T1000 (cell line): ENCODE measurements at regions not wholly inside any gene's neighbourhood (a gene's known extent, or its start where the extent isn't known, plus 50 kb on each side); places are given as distances from the start of the nearest gene placed in this dataset.
A peak's percentile ranks its signal among the peaks of the same experiment; 100 is the strongest.

Experiments
- DNase-seq: peaks from one replicate; lab custom pipeline; 2025; ENCODE audit warnings: mixed read lengths; lab: John Stamatoyannopoulos, UW

DNA sequence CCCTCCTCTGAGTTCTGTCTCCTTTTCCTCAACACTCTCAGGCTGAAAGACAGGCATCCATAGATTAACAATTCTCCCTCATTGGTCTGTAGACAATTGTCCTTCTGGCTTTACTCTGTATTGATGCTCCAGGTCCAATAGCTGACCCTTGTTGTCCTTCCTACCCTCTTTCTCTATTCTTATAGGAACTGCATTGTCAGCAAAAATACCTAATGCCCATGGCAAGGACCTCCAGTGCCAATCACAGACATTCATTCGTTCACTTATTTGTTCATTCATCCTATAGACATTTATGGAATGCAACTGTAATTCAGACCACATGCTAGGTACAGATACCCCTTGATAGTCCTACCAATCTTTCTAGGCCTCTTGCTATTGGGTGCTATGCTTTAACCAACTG is 69.8 kb upstream of the DTNA start:
- DNase-seq, result no peak

DNA sequence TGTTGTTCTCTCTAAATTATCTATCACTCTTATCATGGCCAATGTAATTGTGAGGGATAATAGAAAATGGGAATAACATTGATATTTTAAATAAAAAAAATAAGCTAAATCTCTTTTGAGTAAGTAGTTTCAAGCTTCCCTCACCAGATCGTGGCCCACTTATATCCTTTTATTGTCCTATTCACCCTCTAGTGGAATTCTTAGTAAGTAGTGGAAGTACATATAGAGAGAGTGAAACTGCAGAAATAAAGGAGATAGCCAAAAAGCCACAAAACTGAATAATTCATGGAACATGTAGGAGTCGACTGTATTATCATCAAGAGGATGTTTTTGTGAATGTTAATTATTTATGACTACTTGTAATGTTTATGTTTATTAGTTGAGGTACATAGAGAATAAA is 66.1 kb upstream of the DTNA start:
- DNase-seq, result no peak

DNA sequence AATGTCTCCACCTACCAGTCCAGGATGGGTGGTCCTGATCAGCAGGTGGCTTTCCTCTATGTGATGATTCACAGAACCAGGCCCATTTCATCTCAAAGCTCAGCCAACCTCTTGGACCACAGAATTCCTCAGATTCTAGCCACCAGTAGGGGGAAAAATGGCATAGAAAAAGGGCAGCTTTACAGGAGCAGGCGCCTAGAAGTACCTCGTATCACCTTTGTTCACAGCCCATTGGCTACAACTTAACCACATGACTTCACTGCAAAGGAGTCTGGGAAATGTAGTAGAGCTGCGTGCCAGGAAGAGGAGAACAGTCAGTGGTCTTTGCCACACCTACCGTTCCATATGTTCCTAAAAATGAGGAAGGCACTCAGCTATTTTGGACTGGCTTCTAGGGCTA is 62.8 kb upstream of the DTNA start:
- no peak for DNase-seq

DNA sequence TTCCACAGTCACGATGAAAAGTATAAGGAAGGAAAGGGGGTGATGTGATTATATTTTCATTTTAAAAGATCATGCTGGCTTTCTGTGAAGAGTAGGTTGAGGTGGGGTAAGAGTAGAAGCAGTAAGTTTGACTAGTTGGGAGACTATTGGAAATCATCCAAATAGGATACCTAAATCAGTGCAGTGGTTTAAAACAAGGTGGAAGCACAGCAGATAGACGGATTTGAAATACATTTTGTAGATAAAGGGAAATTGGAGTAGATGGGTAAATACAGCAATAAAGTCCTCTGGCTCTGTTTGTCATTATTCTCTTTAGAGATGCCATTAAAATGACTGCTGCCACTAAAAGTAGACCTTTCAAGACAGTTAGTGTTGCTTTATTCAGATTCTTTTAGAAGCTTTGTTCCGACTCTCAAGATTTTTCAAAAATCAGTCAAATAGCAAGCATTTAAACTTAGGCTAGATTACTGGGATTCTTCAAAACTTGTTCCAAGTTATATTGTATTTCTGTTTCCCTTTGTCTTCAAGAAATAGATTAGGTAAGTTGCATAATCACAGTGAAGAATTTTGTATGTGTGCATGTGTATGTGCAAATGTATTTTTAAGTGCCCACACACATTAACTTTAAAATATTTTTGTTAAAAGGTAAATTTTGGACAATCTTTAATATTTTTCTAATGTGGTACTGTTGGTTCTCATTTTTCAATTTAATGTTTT is 61.7 kb upstream of the DTNA start:
- no peak for DNase-seq

DNA sequence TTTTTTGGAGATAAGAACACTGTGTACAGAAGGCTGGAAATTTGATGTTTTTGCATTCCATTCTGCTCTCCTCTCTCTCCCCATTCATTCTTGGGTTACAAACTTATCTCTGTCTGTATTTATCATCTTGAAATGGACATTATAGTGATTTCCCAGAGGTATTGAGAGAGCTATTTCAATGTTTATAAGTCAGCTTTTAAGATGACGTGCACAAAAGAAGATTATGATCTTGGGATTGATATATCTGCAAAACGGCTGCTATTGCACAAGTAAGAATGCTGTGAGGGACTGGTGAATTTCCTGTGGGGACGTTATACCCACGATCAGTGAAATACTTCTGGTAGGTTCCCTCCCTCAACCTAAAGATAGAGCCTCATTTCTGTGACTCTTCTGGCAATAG is 61.0 kb upstream of the DTNA start:
- DNase-seq, result no peak

DNA sequence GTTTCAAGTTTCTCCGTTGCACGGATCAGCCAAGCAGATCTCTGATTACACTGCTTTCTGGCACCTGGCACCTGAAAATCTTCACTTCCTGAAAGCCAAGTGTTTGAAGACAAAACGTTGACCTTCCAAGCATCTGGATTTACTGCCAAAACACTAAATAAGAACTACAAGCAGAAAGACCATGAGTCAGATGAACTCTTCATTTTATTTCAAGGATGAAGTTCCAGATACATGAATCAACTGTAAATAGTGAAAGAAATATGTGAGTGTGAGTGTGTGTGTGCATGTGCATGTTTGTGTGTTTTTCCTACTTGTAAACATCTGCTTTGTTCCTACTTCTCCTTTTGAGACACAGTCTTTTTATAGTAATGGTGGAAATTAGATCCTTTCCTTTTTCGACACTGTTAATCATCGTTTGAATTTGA is 60.0 kb upstream of the DTNA start:
- DNase-seq, result no peak

DNA sequence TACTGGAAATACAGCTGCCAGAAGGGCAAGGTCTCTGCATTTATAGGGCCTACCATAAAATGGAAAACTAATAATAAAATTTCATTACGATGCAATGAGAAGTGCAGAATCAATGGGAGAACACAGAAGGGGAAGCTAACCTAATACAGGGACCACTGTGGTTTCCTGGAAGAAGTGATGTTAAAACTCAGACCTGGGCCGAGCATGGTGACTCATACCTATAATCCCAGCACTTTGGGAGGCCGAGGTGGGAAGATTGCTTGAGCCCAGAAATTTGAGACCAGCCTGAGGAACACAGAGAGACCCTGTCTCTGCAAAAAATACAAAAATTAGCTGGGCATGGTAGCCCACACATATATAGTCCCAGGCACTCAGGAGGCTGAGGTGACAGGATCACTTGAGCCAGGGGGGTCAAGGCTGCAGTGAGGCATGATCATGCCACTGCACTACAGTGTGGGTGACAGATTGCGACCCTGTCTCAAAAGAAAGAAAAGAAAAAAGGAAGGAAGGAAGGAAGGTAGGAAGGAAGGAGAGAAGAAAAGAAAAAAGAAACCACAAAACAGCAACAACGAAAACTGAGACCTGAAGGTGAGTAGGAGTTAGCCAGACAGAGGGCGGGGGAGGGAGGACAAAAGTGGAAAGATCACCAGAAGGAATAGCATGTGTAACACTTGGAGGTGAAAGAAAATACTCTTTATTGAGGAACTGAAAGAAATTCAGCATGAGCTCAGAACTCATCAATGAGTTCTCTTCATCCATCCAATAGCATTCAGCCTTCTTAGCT is 58.3 kb upstream of the DTNA start:
- DNase-seq, result no peak

DNA sequence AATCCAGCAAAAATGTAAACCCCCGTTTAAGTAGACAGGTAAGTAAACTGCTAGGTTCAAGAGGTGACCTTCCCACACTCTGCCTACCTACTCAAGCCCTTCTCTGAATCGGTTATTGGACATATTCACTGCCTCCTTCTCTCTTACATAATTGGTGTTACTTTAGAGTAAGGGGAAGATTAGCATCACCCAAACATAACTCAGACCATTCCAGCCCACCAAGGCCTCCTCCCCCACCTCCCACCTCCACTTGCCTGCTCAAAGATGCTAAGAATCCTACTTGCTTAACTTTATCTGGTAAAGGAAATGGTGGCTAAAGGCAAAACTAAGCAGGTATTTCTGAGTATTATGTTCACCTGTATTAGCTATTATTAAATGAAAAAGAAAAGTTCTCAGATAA is 55.0 kb upstream of the DTNA start:
- no peak for DNase-seq

DNA sequence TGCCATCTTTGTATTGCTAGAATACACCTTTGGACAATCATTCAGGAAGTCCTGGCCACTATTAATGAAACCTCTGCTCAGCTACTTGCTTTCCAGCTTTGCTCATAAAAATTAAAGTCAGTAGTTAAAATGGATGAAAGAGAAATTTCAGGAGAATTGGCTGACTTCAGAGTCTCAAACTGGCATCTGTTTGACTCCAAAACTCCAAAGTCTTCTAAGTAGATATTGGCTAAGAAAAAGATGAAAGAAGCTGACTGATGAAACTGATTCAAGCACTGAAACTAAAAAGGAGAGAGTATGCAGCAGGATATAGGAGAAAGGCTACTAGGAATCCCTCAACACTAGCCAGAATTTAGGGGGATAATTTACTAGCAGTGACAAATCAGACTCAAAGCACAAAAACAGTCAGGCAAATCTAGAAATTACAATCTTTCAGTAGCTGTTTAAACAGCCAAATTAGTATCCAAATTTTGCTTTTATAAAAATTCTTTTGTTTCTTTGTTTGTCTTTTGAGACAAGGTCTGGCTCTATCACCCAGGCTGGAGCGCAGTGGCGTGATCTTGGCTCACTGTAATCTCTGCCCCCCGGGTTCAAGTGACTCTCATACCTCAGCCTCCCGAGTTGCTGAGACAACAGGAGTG is 52.1 kb upstream of the DTNA start:
- DNase-seq, result no peak

DNA sequence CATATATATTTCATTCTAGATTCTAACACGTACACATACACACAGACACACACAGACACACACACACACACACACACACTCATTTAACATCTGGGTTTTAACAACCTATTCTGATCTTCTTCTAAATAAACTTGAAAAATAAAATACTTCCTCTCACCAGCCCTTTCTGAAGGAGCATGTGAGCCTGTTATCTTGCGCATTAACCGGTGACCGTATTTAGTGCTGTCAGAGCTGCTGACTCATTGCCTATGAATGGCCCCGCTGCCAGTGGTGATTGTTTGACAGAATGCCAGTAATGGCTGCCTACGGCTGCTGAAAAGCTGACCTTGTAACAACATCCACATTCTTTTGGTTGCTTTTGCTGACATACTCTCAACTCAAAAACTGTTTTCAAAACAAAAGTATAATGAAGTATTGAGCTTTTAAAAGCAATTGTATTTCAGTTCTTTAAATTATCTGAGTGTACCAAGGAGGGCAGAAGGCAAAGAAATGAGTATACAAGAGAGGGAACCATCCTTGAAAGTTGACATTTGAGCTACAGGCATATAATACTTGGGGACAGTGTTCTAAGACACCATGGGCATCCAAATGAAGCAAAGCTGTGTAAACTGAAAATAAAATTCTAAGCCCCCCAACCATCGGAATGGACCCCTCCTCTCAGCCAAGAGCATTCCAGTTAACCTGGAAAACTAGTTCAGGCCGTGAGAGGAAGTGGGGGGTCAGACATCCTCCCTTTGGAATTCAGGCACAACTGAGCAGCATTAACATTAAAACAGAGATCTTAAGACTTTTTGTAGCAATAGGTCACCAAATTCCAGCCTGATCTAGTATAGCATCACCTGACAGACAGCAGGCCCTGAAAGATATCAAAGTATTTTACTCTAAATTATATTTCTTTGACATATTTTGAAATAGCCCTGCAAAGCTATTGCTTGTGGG is 50.2 kb upstream of the DTNA start:
- peak; percentile 79 for DNase-seq
